GM21390 (cell line): ENCODE measurements at regions not wholly inside any gene's neighbourhood (a gene's known extent, or its start where the extent isn't known, plus 50 kb on each side); places are given as distances from the start of the nearest gene placed in this dataset.

Experiments
- ATAC-seq: cut with Tn5 transposase; IDR thresholded peaks from one replicate; pipeline ENCODE4 v1.9.1; 2021; ENCODE audit not compliant: unreplicated experiment

DNA sequence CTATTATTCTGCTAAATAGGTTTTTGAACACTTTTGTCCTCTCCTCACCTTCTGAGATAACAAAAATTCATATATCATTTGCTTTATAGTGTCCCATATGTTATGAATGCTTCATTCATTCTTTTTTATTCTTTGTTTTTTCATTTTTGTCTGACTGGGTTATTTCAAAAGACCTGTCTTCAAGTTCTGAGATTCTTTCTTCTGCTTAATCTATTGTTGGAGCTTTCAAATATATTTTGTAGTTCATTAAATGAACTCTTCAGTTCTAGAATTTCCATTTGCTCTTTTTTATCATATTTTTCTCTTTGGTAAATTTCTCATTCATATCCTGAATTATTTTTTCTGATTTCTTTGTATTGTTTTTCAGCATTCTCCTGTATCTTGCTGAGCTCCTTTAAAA lies 53.1 kb upstream of the SCIN start:
- no peak for ATAC-seq

DNA sequence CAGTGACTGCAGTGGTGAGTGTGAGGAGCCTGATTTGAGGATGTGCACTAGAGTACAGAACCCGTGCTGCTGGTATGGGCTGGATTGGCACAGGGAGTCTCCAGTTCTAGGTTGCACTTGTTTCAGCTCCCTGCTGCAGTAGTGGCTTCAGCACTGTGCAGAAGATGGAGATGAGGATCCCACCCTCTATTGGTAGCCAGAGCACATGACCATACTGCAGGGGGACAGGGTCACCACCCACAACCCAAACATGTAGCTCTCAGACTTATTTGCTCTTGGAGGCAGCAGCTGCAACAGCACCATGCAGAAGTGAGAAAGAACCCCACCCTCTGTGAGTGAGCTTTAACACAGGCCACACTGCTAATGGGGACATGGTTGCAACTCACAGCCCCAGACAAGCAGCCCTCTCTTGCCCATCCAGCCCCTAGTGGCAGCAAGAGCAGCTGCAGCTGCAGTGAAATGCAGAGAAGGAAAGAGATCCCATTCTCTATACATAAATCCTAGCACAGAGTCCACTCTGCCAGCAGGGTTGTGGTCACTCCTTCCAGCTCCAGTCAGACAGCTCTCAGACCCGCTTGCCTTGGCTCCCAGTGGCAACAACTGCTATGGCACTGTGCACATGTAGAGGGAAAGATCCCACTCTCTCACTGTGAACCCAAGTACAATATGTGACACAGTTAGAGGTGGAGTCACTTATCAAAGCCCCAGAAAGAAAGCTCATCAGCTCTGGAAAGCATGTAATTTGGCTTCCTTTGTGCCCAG lies 51.4 kb upstream of the SCIN start:
- ATAC-seq = peak; percentile 94

DNA sequence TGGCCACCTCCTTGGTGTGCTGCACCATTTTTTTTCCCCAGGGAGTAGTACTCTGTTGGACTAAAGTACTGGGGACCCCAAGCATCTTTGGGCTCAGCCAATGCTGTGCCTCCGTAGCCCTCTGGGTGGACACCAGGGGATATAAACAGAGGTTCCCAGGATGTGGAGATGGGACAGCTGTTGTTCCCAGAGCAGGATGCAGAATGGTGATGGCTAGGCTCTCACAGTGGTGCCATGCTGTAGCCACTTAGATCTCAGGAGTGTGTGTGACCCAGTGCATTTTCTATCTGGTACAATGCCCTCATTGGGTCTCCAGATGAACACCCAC lies 50.9 kb upstream of the SCIN start:
- peak; percentile 16 for ATAC-seq
